Endodermal cell (in vitro differentiated cells): ENCODE measurements at regions not wholly inside any gene's neighbourhood (a gene's known extent, or its start where the extent isn't known, plus 50 kb on each side); places are given as distances from the start of the nearest gene placed in this dataset.

Source experiments
- DNase-seq: peaks from one replicate; pipeline ENCODE4 v3.0.0-alpha.2; 2017
- H3K27ac ChIP-seq: 2 replicates; pipeline ENCODE4 v1.5.1; 2013; ENCODE audit warnings: mild to moderate bottlenecking, low read depth, low read length, moderate library complexity
- H3K27me3 ChIP-seq: 2 replicates; pipeline ENCODE4 v1.6.1; 2013; ENCODE audit warnings: mild to moderate bottlenecking, low read length, moderate library complexity; ENCODE audit not compliant: insufficient read depth, control insufficient read depth, poor library complexity, severe bottlenecking
- H3K36me3 ChIP-seq: 2 replicates; pipeline ENCODE4 v1.7.0; 2013; ENCODE audit warnings: mild to moderate bottlenecking, low read length, moderate library complexity; ENCODE audit not compliant: control insufficient read depth, insufficient read depth
- H3K4me1 ChIP-seq: one replicate; pipeline ENCODE4 v1.7.0; 2013; ENCODE audit warnings: low read length; ENCODE audit not compliant: control insufficient read depth, insufficient read depth
- H3K4me3 ChIP-seq: 2 replicates; pipeline ENCODE4 v1.5.1; 2013; ENCODE audit warnings: mild to moderate bottlenecking, low read length, moderate library complexity
- H3K9ac ChIP-seq: 2 replicates; pipeline ENCODE4 v1.6.1; 2013; ENCODE audit warnings: mild to moderate bottlenecking, low read length, moderate library complexity; ENCODE audit not compliant: poor library complexity, severe bottlenecking; ENCODE audit errors: extremely low read depth
- H3K9me3 ChIP-seq: 2 replicates; pipeline ENCODE4 v1.6.1; 2013; ENCODE audit warnings: mild to moderate bottlenecking, low read length, moderate library complexity; ENCODE audit not compliant: control insufficient read depth
- H3K27ac Mint-ChIP-seq: 2 replicates; pipeline ENCODE4 v1.8.0; 2020; ENCODE audit warnings: mixed read lengths
- H3K27me3 Mint-ChIP-seq: 2 replicates; pipeline ENCODE4 v1.8.0; 2021; ENCODE audit warnings: mild to moderate bottlenecking, mixed read lengths; ENCODE audit not compliant: insufficient read depth
- H3K36me3 Mint-ChIP-seq: 2 replicates; pipeline ENCODE4 v1.8.0; 2020; ENCODE audit warnings: low read depth, mixed read lengths
- H3K4me1 Mint-ChIP-seq: 2 replicates; pipeline ENCODE4 v1.8.0; 2020; ENCODE audit warnings: mixed read lengths
- H3K4me3 Mint-ChIP-seq: 2 replicates; pipeline ENCODE4 v1.8.0; 2020; ENCODE audit warnings: mild to moderate bottlenecking, moderate library complexity, mixed read lengths
- H3K9me3 Mint-ChIP-seq: 2 replicates; pipeline ENCODE4 v1.8.0; 2020; ENCODE audit warnings: mild to moderate bottlenecking, mixed read lengths
- WGBS, 2 experiments: methylation state at CpG; one replicate each; pipeline versions ENCODE4 v1.1.5 to v1.1.7; 2013; ENCODE audit warnings: missing lambda C conversion rate in 2 of 2, mixed read lengths in 1 of 2; ENCODE audit not compliant: insufficient coverage in 1 of 2, insufficient read length in 1 of 2; 5-methylcytosine and 5-hydroxymethylcytosine counted together
- TF ChIP-seq, protein P1 (sequence below): fragments of 200-600 bp; sonication (generic); conservative IDR thresholded peaks from 2 replicates; pipeline ENCODE4 v1.5.0; 2021; ENCODE audit warnings: antibody characterized with exemption, mild to moderate bottlenecking

DNA sequence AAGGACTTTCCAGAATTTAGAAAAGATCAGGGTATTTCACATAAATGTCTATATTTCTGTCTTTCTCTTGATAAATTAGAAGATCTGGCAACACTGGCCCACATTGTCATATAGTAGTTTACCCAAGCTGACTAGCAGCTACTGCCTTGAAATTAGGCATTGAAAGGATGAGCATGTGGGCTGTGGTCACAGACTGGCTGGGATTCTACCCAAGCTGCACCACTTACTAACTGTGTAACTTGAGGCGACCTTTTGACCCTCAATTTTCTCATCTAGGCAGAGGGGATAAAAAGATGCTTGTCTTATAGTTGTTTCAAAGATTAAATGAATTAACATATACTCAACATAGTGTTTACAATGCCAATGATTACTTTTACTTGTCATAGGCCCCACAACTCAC, 152.7 kb upstream of the BMP2 start:
- 100% methylated on average over 1 of the region's 1 CpG; no CpG with 5 or more reads in 1 of the 2 experiments for WGBS, 2 experiments
- Mint-ChIP-seq H3K27ac (no peak overlapping the region), H3K4me1 (no peaks in the 10 kb centered on the region), H3K4me3 (no peak overlapping the region), H3K27me3 (no peaks in the 10 kb centered on the region), H3K36me3 (no peaks in the 10 kb centered on the region), H3K9me3 (no peaks in the 10 kb centered on the region)
- Histone ChIP-seq H3K36me3 (no peaks in the 10 kb centered on the region), H3K9ac (no peak overlapping the region), H3K4me1 (no peaks in the 10 kb centered on the region), H3K27me3 (no peaks in the 10 kb centered on the region), H3K4me3 (no peak overlapping the region), H3K9me3 (no peaks in the 10 kb centered on the region), H3K27ac (no peak overlapping the region)
- no peak for DNase-seq
- TF ChIP-seq, protein P1, sequence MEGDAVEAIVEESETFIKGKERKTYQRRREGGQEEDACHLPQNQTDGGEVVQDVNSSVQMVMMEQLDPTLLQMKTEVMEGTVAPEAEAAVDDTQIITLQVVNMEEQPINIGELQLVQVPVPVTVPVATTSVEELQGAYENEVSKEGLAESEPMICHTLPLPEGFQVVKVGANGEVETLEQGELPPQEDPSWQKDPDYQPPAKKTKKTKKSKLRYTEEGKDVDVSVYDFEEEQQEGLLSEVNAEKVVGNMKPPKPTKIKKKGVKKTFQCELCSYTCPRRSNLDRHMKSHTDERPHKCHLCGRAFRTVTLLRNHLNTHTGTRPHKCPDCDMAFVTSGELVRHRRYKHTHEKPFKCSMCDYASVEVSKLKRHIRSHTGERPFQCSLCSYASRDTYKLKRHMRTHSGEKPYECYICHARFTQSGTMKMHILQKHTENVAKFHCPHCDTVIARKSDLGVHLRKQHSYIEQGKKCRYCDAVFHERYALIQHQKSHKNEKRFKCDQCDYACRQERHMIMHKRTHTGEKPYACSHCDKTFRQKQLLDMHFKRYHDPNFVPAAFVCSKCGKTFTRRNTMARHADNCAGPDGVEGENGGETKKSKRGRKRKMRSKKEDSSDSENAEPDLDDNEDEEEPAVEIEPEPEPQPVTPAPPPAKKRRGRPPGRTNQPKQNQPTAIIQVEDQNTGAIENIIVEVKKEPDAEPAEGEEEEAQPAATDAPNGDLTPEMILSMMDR: no peak

- WGBS, 2 experiments: 36 to 78% methylated on average over 2 to 6 of the region's 8 CpGs
- H3K27ac Mint-ChIP-seq: no peak overlapping the region
- Histone ChIP-seq H3K27me3 (no peaks in the 10 kb centered on the region), H3K27ac (no peak overlapping the region), H3K4me1 (no peaks in the 10 kb centered on the region), H3K4me3 (no peak overlapping the region), H3K36me3 (no peaks in the 10 kb centered on the region), H3K9me3 (no peaks in the 10 kb centered on the region), H3K9ac (no peak overlapping the region)
- TF ChIP-seq, protein P1: no peak
- H3K36me3 Mint-ChIP-seq: no peaks in the 10 kb centered on the region
- DNase-seq: no peak
- no peaks in the 10 kb centered on the region for H3K9me3 Mint-ChIP-seq
- H3K27me3 Mint-ChIP-seq: no peaks in the 10 kb centered on the region
- H3K4me1 Mint-ChIP-seq: no peaks in the 10 kb centered on the region
- no peak overlapping the region for H3K4me3 Mint-ChIP-seq
Measured at GRCh38 chr20:6613280-6613861, 154.1 kb upstream of the BMP2 start.

GRCh38 chr20:6612606-6612923, 154.9 kb upstream of the BMP2 start:
- H3K4me3 Mint-ChIP-seq: no peak overlapping the region
- no peaks in the 10 kb centered on the region for H3K9me3 Mint-ChIP-seq
- no peaks in the 10 kb centered on the region for H3K36me3 Mint-ChIP-seq
- no peak for DNase-seq
- Histone ChIP-seq H3K27ac (no peak overlapping the region), H3K4me1 (no peaks in the 10 kb centered on the region), H3K9ac (no peak overlapping the region), H3K4me3 (no peak overlapping the region), H3K27me3 (no peaks in the 10 kb centered on the region), H3K9me3 (no peaks in the 10 kb centered on the region), H3K36me3 (no peaks in the 10 kb centered on the region)
- no peak overlapping the region for H3K27ac Mint-ChIP-seq
- H3K27me3 Mint-ChIP-seq: no peaks in the 10 kb centered on the region
- TF ChIP-seq, protein P1: no peak
- no peaks in the 10 kb centered on the region for H3K4me1 Mint-ChIP-seq
- 90 to 97% methylated on average over 1 of the region's 1 CpG for WGBS, 2 experiments
